Activated CD4-positive, alpha-beta T cell treated with anti-CD3 and anti-CD28 coated beads, Interleukin-2, amount 50 U/mL, for 4 hours (primary cell): ENCODE measurements at regions not wholly inside any gene's neighbourhood (a gene's known extent, or its start where the extent isn't known, plus 50 kb on each side); places are given as distances from the start of the nearest gene placed in this dataset.
"Not testable (repeated sequence)": the region's sequence is repeated elsewhere in the genome, so short reads cannot be mapped to it uniquely, and the experiment has no call there.

Experiments used
- DNase-seq, 2 experiments: peaks; one replicate each; pipeline ENCODE4 v3.0.0-alpha.2; 2020

- DNase-seq: no peak
Observed at GRCh38 chr2:35510636-35511035, 844.9 kb upstream of the CRIM1 start.

GRCh38 chr2:35508601-35509000 is 847.0 kb upstream of the CRIM1 start:
- DNase-seq: no peak

GRCh38 chr2:35504419-35504818 is 851.2 kb upstream of the CRIM1 start:
- no peak for DNase-seq

GRCh38 chr2:35503738-35504199 is 851.8 kb upstream of the CRIM1 start:
- DNase-seq: no peak

- DNase-seq: no peak
Observed at GRCh38 chr2:35503311-35503710, 852.3 kb upstream of the CRIM1 start.

- no peak for DNase-seq
Observed at GRCh38 chr2:35501076-35501475, 854.5 kb upstream of the CRIM1 start.

- no peak for DNase-seq
Observed at GRCh38 chr2:35496022-35496421, 859.6 kb upstream of the CRIM1 start.

GRCh38 chr2:35495182-35495581 is 860.4 kb upstream of the CRIM1 start:
- DNase-seq: no peak

GRCh38 chr2:35478121-35478520 is 877.5 kb upstream of the CRIM1 start:
- DNase-seq: not testable (repeated sequence)

- no peak for DNase-seq
Observed at GRCh38 chr2:35468245-35468644, 887.3 kb upstream of the CRIM1 start.

GRCh38 chr2:35463805-35464596 is 891.6 kb upstream of the CRIM1 start:
- no peak for DNase-seq

GRCh38 chr2:35462226-35462998 is 893.2 kb upstream of the CRIM1 start:
- no peak for DNase-seq

GRCh38 chr2:35461406-35461805 is 894.2 kb upstream of the CRIM1 start:
- DNase-seq: no peak

GRCh38 chr2:35454966-35455638 is 900.5 kb upstream of the CRIM1 start:
- DNase-seq: no peak

- no peak for DNase-seq
Observed at GRCh38 chr2:35447821-35448220, 907.8 kb upstream of the CRIM1 start.

GRCh38 chr2:35447215-35447614 is 908.4 kb upstream of the CRIM1 start:
- no peak for DNase-seq

- DNase-seq: no peak
Observed at GRCh38 chr2:35443087-35443486, 912.5 kb upstream of the CRIM1 start.

GRCh38 chr2:35441575-35441974 is 914.0 kb upstream of the CRIM1 start:
- DNase-seq: not testable (repeated sequence)

- DNase-seq: not testable (repeated sequence)
Observed at GRCh38 chr2:35440308-35440707, 915.3 kb upstream of the CRIM1 start.

- not testable (repeated sequence) for DNase-seq
Observed at GRCh38 chr2:35436893-35437292, 918.7 kb upstream of the CRIM1 start.

- no peak for DNase-seq
Observed at GRCh38 chr2:35428548-35428947, 927.0 kb upstream of the CRIM1 start.

GRCh38 chr2:35421485-35421884 is 934.1 kb upstream of the CRIM1 start:
- DNase-seq: no peak

GRCh38 chr2:35417293-35417692 is 938.3 kb upstream of the CRIM1 start:
- no peak for DNase-seq
